ENCODE measurements at regions not wholly inside any gene's neighbourhood (a gene's known extent, or its start where the extent isn't known, plus 50 kb on each side); places are given as distances from the start of the nearest gene placed in this dataset.

GRCh38 chr12:91887957-91888356 is 257.7 kb downstream of the BTG1 start:
- H3K4me3 ChIP-seq = no peak overlapping the region
- no peaks in the 10 kb centered on the region for H3K9me3 ChIP-seq
- no peak overlapping the region for H3K27ac ChIP-seq
- H3K4me1 ChIP-seq = no peaks in the 10 kb centered on the region
- no peaks in the 10 kb centered on the region for H3K27me3 ChIP-seq
- no peaks in the 10 kb centered on the region for H3K36me3 ChIP-seq
- DNase-seq = no peak
- H3K9ac ChIP-seq (ENCODE audit: low read depth in 2 of 2, low read length in 2 of 2) = no peak overlapping the region
- TF ChIP-seq, protein P1, sequence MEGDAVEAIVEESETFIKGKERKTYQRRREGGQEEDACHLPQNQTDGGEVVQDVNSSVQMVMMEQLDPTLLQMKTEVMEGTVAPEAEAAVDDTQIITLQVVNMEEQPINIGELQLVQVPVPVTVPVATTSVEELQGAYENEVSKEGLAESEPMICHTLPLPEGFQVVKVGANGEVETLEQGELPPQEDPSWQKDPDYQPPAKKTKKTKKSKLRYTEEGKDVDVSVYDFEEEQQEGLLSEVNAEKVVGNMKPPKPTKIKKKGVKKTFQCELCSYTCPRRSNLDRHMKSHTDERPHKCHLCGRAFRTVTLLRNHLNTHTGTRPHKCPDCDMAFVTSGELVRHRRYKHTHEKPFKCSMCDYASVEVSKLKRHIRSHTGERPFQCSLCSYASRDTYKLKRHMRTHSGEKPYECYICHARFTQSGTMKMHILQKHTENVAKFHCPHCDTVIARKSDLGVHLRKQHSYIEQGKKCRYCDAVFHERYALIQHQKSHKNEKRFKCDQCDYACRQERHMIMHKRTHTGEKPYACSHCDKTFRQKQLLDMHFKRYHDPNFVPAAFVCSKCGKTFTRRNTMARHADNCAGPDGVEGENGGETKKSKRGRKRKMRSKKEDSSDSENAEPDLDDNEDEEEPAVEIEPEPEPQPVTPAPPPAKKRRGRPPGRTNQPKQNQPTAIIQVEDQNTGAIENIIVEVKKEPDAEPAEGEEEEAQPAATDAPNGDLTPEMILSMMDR (IDR thresholded peaks at IDR 0.05) = no peak
- intact Hi-C loops (cut with DNase I) = no loop called here

GRCh38 chr12:91885851-91886731 is 259.6 kb downstream of the BTG1 start:
- no peak overlapping the region for H3K4me3 ChIP-seq
- no peaks in the 10 kb centered on the region for H3K9me3 ChIP-seq
- DNase-seq = no peak
- no peaks in the 10 kb centered on the region for H3K36me3 ChIP-seq
- no peaks in the 10 kb centered on the region for H3K27me3 ChIP-seq
- no peaks in the 10 kb centered on the region for H3K4me1 ChIP-seq
- H3K9ac ChIP-seq (ENCODE audit: low read depth in 2 of 2, low read length in 2 of 2) = no peak overlapping the region
- intact Hi-C loops (cut with DNase I) = no loop called here
- TF ChIP-seq, protein P1 (IDR thresholded peaks at IDR 0.05) = no peak
- H3K27ac ChIP-seq = no peak overlapping the region

DNA sequence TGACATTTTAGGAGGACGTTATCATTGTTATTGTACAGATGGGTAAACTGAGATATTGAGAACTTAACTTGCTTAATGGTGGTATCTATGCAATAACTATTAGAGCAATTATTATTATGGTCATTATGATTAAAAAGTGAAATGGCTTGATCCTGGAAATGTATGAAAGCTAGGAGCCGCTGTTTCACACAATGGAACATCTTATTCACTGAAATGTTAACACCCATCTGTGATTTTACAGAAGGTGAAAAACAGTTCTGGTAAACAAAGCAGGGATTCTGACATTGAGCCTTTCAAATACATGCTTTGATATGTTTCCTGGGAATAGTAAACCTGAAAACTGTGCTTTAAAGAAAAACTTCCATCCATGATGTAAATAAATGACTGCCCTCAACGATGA is 261.4 kb downstream of the BTG1 start:
- intact Hi-C loops (cut with DNase I) = no loop called here
- H3K36me3 ChIP-seq = no peaks in the 10 kb centered on the region
- no peak overlapping the region for H3K9ac ChIP-seq (ENCODE audit: low read depth in 2 of 2, low read length in 2 of 2)
- H3K9me3 ChIP-seq = no peaks in the 10 kb centered on the region
- no peak for DNase-seq
- H3K4me3 ChIP-seq = no peak overlapping the region
- TF ChIP-seq, protein P1 (IDR thresholded peaks at IDR 0.05) = no peak
- no peaks in the 10 kb centered on the region for H3K4me1 ChIP-seq
- H3K27ac ChIP-seq = no peak overlapping the region
- H3K27me3 ChIP-seq = no peaks in the 10 kb centered on the region

DNA sequence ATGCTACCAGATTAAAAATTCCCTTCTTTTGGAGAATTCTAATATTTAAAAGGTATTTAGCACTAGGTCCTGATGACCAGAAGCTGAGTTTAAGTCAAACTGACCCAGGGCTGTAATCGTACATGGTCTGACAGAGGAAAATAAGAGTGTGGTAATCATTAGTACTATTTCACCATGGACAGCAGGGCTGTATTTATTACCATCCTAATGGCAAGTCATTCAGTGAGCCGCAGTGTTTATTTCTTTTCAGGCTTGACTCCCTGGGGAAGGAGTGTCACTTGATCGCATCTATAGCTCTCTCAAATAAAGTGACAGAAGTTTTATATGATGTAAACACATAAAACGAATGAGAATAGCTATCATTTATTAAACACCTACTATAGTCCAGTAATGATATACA is 261.8 kb downstream of the BTG1 start:
- intact Hi-C loops (cut with DNase I) = no loop called here
- no peak for DNase-seq
- Histone ChIP-seq H3K9me3 (no peaks in the 10 kb centered on the region), H3K4me1 (no peaks in the 10 kb centered on the region), H3K27me3 (no peaks in the 10 kb centered on the region), H3K4me3 (no peak overlapping the region), H3K36me3 (no peaks in the 10 kb centered on the region), H3K27ac (no peak overlapping the region), H3K9ac (ENCODE audit: low read depth in 2 of 2, low read length in 2 of 2) (no peak overlapping the region)
- TF ChIP-seq, protein P1 (IDR thresholded peaks at IDR 0.05) = no peak

- Histone ChIP-seq H3K27ac (no peak overlapping the region), H3K9me3 (no peaks in the 10 kb centered on the region), H3K9ac (ENCODE audit: low read depth in 2 of 2, low read length in 2 of 2) (no peak overlapping the region), H3K4me3 (no peak overlapping the region), H3K27me3 (no peaks in the 10 kb centered on the region), H3K36me3 (no peaks in the 10 kb centered on the region), H3K4me1 (no peaks in the 10 kb centered on the region)
- intact Hi-C loops (cut with DNase I) = no loop called here
- TF ChIP-seq, protein P1 (IDR thresholded peaks at IDR 0.05) = no peak
- no peak for DNase-seq
Measured at GRCh38 chr12:91882910-91883309, 262.7 kb downstream of the BTG1 start.

All from colonic mucosa (tissue), 4 donors.